SK-N-SH (cell line): ENCODE measurements at regions not wholly inside any gene's neighbourhood (a gene's known extent, or its start where the extent isn't known, plus 50 kb on each side); places are given as distances from the start of the nearest gene placed in this dataset.

Experiments
- CTCF ChIA-PET: fragments of 300-600, 350-600 bp; formaldehyde crosslinking; extraction: SDS; loops from one replicate; lab custom pipeline; 2021; lab: Yijun Ruan, JAX
- POLR2A ChIA-PET: fragments of 350-600 bp; sonication (Branson Sonifier 250); formaldehyde crosslinking; extraction: SDS; loops from one replicate; lab custom pipeline; 2020; ENCODE audit warnings: antibody characterized with exemption, inconsistent platforms; lab: Yijun Ruan, JAX
- DNase-seq: peaks from one replicate; pipeline ENCODE4 v3.0.0; 2012
- H2AFZ ChIP-seq: fragments of 200-600 bp; sonication (generic); 2 replicates; pipeline ENCODE4 v1.8.1; 2016; ENCODE audit warnings: antibody characterized with exemption, mild to moderate bottlenecking, low read depth
- H3F3A ChIP-seq: fragments of 200-600 bp; sonication (generic); replicated peaks from 2 replicates; pipeline ENCODE3; 2016; ENCODE audit warnings: antibody characterized with exemption, mild to moderate bottlenecking; ENCODE audit not compliant: insufficient read depth
- H3K27ac ChIP-seq, 2 experiments: fragments of 200-500 bp in 1 of 2; fragments of 200-600 bp in 1 of 2; sonication (Bioruptor generic) in 1 of 2; sonication (generic), shearing (Covaris generic) in 1 of 2; 2 replicates each; pipeline versions ENCODE4 v1.5.1 to v1.6.1; 2014 to 2016; ENCODE audit warnings: low read depth in 2 of 2, inconsistent platforms in 1 of 2, low read length in 1 of 2, mild to moderate bottlenecking in 1 of 2, mixed read lengths in 1 of 2
- H3K27me3 ChIP-seq: fragments of 200-600 bp; sonication (generic), shearing (Covaris generic); 2 replicates; pipeline ENCODE4 v1.6.1; 2016; ENCODE audit warnings: mixed run types; ENCODE audit not compliant: insufficient read depth
- H3K36me3 ChIP-seq, 2 experiments: fragments of 200-500 bp in 1 of 2; fragments of 200-600 bp in 1 of 2; sonication (Bioruptor generic) in 1 of 2; sonication (generic) in 1 of 2; replicated peaks in 1 of 2; 2 replicates each; pipeline versions ENCODE3 to v1.5.1; 2014 to 2016; ENCODE audit warnings: low read length in 1 of 2, mild to moderate bottlenecking in 1 of 2; ENCODE audit not compliant: insufficient read depth in 2 of 2, control insufficient read depth in 1 of 2
- H3K4me1 ChIP-seq, 2 experiments: fragments of 200-500 bp in 1 of 2; fragments of 200-600 bp in 1 of 2; sonication (Bioruptor generic) in 1 of 2; sonication (generic), shearing (Covaris generic) in 1 of 2; 2 replicates each; pipeline versions ENCODE4 v1.5.1 to v1.6.1; 2014 to 2016; ENCODE audit warnings: low read depth in 1 of 2, low read length in 1 of 2, mixed run types in 1 of 2; ENCODE audit not compliant: insufficient read depth in 2 of 2, control insufficient read depth in 1 of 2
- H3K4me2 ChIP-seq: fragments of 200-600 bp; sonication (generic), shearing (Covaris generic); 2 replicates; pipeline ENCODE4 v1.6.1; 2017; ENCODE audit warnings: mixed run types
- H3K4me3 ChIP-seq, 2 experiments: fragments of 200-500 bp in 1 of 2; fragments of 200-600 bp in 1 of 2; sonication (Bioruptor generic) in 1 of 2; sonication (generic), shearing (Covaris generic) in 1 of 2; 2 replicates each; pipeline versions ENCODE4 v1.5.1 to v1.8.1; 2014 to 2016; ENCODE audit warnings: low read depth in 2 of 2, inconsistent platforms in 1 of 2, low read length in 1 of 2, mild to moderate bottlenecking in 1 of 2, mixed read lengths in 1 of 2, moderate library complexity in 1 of 2
- H3K79me2 ChIP-seq: fragments of 200-600 bp; sonication (generic); 2 replicates; pipeline ENCODE4 v1.8.1; 2017; ENCODE audit warnings: mild to moderate bottlenecking; ENCODE audit not compliant: insufficient read depth
- H3K9ac ChIP-seq: fragments of 200-600 bp; sonication (generic); 2 replicates; pipeline ENCODE4 v1.6.1; 2017; ENCODE audit warnings: mixed run types
- H3K9me2 ChIP-seq: fragments of 200-600 bp; sonication (generic); 2 replicates; pipeline ENCODE4 v1.6.1; 2017; ENCODE audit warnings: mixed run types
- H3K9me3 ChIP-seq: fragments of 200-600 bp; sonication (generic); 2 replicates; pipeline ENCODE4 v1.6.1; 2017; ENCODE audit warnings: mixed run types, mild to moderate bottlenecking, moderate library complexity
- H4K20me1 ChIP-seq: fragments of 200-600 bp; sonication (generic); 2 replicates; pipeline ENCODE4 v1.6.1; 2017; ENCODE audit warnings: mild to moderate bottlenecking, mixed run types; ENCODE audit not compliant: insufficient read depth
- CHD2 ChIP-seq: fragments of 150-350 bp; IDR thresholded peaks from 2 replicates; pipeline ENCODE4 v1.6.1; 2018; ENCODE audit warnings: low read length; ENCODE audit not compliant: partially characterized antibody
- ELF1 ChIP-seq: IDR thresholded peaks from 2 replicates; pipeline ENCODE4 v1.4.0; 2012
- EZH2phosphoT487 ChIP-seq: fragments of 200-600 bp; sonication (generic); IDR thresholded peaks from 2 replicates; pipeline ENCODE4 v1.6.1; 2017; ENCODE audit warnings: low read depth, mixed run types, mild to moderate bottlenecking, antibody characterized with exemption, moderate library complexity, borderline replicate concordance
- GABPA ChIP-seq: IDR thresholded peaks from 2 replicates; pipeline ENCODE4 v1.4.0; 2012; ENCODE audit warnings: low read depth, mild to moderate bottlenecking
- GATA2 ChIP-seq: sonication (generic); formaldehyde crosslinking; IDR thresholded peaks from 2 replicates; pipeline ENCODE4 v1.5.0; 2020; ENCODE audit warnings: mild to moderate bottlenecking, missing genetic modification reagents
- JUND ChIP-seq: IDR thresholded peaks from 2 replicates; pipeline ENCODE4 v1.4.0; 2012
- POLR2AphosphoS5 ChIP-seq: IDR thresholded peaks from 2 replicates; pipeline ENCODE4 v1.6.1; 2012; ENCODE audit warnings: low read depth, low read length
- RAD21 ChIP-seq: IDR thresholded peaks from 2 replicates; pipeline ENCODE4 v1.6.1; 2012; ENCODE audit warnings: mild to moderate bottlenecking, low read length
- RCOR1 ChIP-seq: fragments of 150-350 bp; IDR thresholded peaks from 2 replicates; pipeline ENCODE4 v1.6.1; 2017; ENCODE audit warnings: antibody characterized with exemption, low read length
- SIN3A ChIP-seq: IDR thresholded peaks from 2 replicates; pipeline ENCODE4 v1.6.1; 2012; ENCODE audit warnings: low read depth, mild to moderate bottlenecking, low read length, moderate library complexity, borderline replicate concordance
- TCF12 ChIP-seq: IDR thresholded peaks from 2 replicates; pipeline ENCODE4 v1.4.0; 2012
- TEAD4 ChIP-seq: IDR thresholded peaks from 2 replicates; pipeline ENCODE4 v1.4.0; 2012; ENCODE audit warnings: mild to moderate bottlenecking, borderline replicate concordance; ENCODE audit not compliant: insufficient read depth
- YY1 ChIP-seq: IDR thresholded peaks from 2 replicates; pipeline ENCODE4 v1.4.0; 2012; ENCODE audit warnings: low read depth, mild to moderate bottlenecking
- whole genome bisulfite sequencing: methylation state at CpG from one replicate; pipeline ENCODE4 v1.1.6; 2017; ENCODE audit warnings: low lambda C conversion rate; 5-methylcytosine and 5-hydroxymethylcytosine counted together
- TF ChIP-seq, protein P1 (sequence below): fragments of 150-350 bp; IDR thresholded peaks from 2 replicates; pipeline ENCODE4 v1.6.1; 2017; ENCODE audit warnings: antibody characterized with exemption, low read length, low read depth, borderline replicate concordance
- TF ChIP-seq, protein P2 (sequence below): IDR thresholded peaks from 2 replicates; pipeline ENCODE4 v1.4.0; 2012; ENCODE audit warnings: low read depth, borderline replicate concordance
- TF ChIP-seq, protein P3 (sequence below): IDR thresholded peaks from 2 replicates; pipeline ENCODE4 v1.4.0; 2012; ENCODE audit warnings: low read depth, borderline replicate concordance

GRCh38 chrX:43386875-43387274, 269.2 kb upstream of the MAOA start (continued):
- no peak for TF ChIP-seq EZH2phosphoT487
- TF ChIP-seq, protein P1, sequence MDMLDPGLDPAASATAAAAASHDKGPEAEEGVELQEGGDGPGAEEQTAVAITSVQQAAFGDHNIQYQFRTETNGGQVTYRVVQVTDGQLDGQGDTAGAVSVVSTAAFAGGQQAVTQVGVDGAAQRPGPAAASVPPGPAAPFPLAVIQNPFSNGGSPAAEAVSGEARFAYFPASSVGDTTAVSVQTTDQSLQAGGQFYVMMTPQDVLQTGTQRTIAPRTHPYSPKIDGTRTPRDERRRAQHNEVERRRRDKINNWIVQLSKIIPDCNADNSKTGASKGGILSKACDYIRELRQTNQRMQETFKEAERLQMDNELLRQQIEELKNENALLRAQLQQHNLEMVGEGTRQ, result no peak

GRCh38 chrX:43405191-43405590, 250.9 kb upstream of the MAOA start:
- Histone ChIP-seq H3F3A (no peaks in the 10 kb centered on the region), H2AFZ (no peak overlapping the region), H3K9me3 (no peaks in the 10 kb centered on the region), H3K9ac (no peak overlapping the region), H3K27me3 (no peaks in the 10 kb centered on the region), H3K79me2 (no peaks in the 10 kb centered on the region), H4K20me1 (no peaks in the 10 kb centered on the region), H3K9me2 (no peaks in the 10 kb centered on the region), H3K4me2 (no peak overlapping the region), H3K4me1 (no peaks in the 10 kb centered on the region), H3K36me3 (no peaks in the 10 kb centered on the region), H3K27ac (no peak overlapping the region), H3K4me3 (no peak overlapping the region)
- POLR2A ChIA-PET, result no interaction called here
- TF ChIP-seq, protein P2, sequence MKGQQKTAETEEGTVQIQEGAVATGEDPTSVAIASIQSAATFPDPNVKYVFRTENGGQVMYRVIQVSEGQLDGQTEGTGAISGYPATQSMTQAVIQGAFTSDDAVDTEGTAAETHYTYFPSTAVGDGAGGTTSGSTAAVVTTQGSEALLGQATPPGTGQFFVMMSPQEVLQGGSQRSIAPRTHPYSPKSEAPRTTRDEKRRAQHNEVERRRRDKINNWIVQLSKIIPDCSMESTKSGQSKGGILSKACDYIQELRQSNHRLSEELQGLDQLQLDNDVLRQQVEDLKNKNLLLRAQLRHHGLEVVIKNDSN, result no peak
- TF ChIP-seq, protein P3, sequence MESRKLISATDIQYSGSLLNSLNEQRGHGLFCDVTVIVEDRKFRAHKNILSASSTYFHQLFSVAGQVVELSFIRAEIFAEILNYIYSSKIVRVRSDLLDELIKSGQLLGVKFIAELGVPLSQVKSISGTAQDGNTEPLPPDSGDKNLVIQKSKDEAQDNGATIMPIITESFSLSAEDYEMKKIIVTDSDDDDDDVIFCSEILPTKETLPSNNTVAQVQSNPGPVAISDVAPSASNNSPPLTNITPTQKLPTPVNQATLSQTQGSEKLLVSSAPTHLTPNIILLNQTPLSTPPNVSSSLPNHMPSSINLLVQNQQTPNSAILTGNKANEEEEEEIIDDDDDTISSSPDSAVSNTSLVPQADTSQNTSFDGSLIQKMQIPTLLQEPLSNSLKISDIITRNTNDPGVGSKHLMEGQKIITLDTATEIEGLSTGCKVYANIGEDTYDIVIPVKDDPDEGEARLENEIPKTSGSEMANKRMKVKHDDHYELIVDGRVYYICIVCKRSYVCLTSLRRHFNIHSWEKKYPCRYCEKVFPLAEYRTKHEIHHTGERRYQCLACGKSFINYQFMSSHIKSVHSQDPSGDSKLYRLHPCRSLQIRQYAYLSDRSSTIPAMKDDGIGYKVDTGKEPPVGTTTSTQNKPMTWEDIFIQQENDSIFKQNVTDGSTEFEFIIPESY, result no peak
- no peak for DNase-seq
- CTCF ChIA-PET, result no interaction called here
- 6% methylated on average over 1 of the region's 1 CpG for WGBS

GRCh38 chrX:43423876-43424275, 232.2 kb upstream of the MAOA start:
- H3K9ac ChIP-seq, result no peak overlapping the region
- H3K79me2 ChIP-seq, result no peaks in the 10 kb centered on the region
- H3K4me2 ChIP-seq, result no peak overlapping the region
- no peaks in the 10 kb centered on the region for H4K20me1 ChIP-seq
- no peak overlapping the region for H3K27ac ChIP-seq
- no peak overlapping the region for H3K4me3 ChIP-seq
- H3K36me3 ChIP-seq, result no peaks in the 10 kb centered on the region
- no peaks in the 10 kb centered on the region for H3K9me3 ChIP-seq
- H3F3A ChIP-seq, result no peaks in the 10 kb centered on the region
- ChIA-PET CTCF (no interaction called here), POLR2A (no interaction called here)
- H3K9me2 ChIP-seq, result no peaks in the 10 kb centered on the region
- H3K4me1 ChIP-seq, result no peaks in the 10 kb centered on the region
- no peaks in the 10 kb centered on the region for H3K27me3 ChIP-seq
- no peak for DNase-seq
- TF ChIP-seq RCOR1, result no peak
- no peak for TF ChIP-seq RAD21
- TF ChIP-seq ELF1, result no peak
- no peak for TF ChIP-seq POLR2AphosphoS5
- TF ChIP-seq SIN3A, result no peak
- TF ChIP-seq TEAD4, result no peak
- TF ChIP-seq CHD2, result no peak
- TF ChIP-seq, protein P1, result no peak
- TF ChIP-seq TCF12, result no peak
- TF ChIP-seq GABPA, result no peak
- no peak for TF ChIP-seq YY1
- no peak for TF ChIP-seq GATA2 (CRISPR knock-in tag)
- TF ChIP-seq JUND, result no peak
- TF ChIP-seq, all 33 proteins: peak for 0
- no peak overlapping the region for H2AFZ ChIP-seq
